ENCODE measurements at regions not wholly inside any gene's neighbourhood (a gene's known extent, or its start where the extent isn't known, plus 50 kb on each side); places are given as distances from the start of the nearest gene placed in this dataset.
"Not testable (repeated sequence)": the region's sequence is repeated elsewhere in the genome, so short reads cannot be mapped to it uniquely, and the experiment has no call there.

- DNase-seq (ENCODE audit: low spot score), result no peak
Observed at GRCh38 chrX:122566401-122566800, 617.7 kb upstream of the GRIA3 start.

DNA sequence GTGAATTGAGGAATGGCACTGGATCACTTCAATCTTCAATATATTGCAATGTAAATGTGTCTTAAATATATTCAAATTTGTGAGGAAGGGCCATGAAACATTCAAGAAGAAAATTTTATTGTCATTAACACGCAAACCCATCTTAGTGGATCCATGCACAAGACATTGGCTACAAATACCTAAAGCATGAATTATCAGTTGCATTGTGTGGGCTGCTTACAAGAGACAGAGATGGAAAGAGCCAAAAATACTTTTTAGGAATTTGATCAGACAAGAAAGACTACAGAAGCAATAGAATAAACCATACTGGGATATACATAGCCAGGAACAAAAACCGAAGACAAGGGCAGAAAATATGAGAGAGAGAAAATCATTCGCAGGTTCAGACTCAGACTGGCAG lies 616.2 kb upstream of the GRIA3 start:
- no peak for DNase-seq (ENCODE audit: low spot score)

GRCh38 chrX:122572461-122572860 lies 611.6 kb upstream of the GRIA3 start:
- DNase-seq (ENCODE audit: low spot score), result peak; percentile 25

- DNase-seq (ENCODE audit: low spot score), result no peak
Observed at GRCh38 chrX:122579036-122579435, 605.0 kb upstream of the GRIA3 start.

GRCh38 chrX:122579526-122579925 lies 604.6 kb upstream of the GRIA3 start:
- no peak for DNase-seq (ENCODE audit: low spot score)

DNA sequence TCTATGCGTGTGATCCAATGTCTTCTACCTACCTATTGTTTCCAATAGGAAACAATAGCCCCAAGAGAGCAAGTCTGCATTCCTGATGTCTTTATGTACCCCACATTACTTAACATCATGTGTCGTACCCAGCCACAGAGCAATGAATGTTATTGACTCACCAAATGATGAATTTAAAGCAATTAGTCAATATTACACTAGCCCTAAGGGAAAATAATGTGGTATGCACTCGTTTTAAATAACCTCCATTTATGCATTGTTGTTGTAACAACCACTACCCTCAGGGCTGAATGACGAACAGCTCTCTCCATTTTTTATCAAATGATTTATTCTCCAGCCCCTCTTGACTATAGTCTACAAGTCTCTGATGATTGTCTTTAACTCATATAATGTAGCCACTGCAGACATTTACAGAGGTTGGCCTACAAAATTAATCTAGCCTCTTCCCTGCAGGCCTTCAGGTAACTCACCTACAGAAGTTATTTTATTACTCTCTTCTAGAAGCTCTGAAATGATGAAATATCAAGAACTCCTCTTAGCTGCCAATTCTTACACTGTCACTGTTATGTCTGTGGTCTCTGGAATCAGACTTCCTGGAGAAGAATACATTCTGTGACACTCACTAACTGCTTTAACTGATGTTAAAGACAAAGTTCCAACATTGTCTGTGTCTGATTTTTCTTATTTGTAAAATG lies 601.7 kb upstream of the GRIA3 start:
- no peak for DNase-seq (ENCODE audit: low spot score)

DNA sequence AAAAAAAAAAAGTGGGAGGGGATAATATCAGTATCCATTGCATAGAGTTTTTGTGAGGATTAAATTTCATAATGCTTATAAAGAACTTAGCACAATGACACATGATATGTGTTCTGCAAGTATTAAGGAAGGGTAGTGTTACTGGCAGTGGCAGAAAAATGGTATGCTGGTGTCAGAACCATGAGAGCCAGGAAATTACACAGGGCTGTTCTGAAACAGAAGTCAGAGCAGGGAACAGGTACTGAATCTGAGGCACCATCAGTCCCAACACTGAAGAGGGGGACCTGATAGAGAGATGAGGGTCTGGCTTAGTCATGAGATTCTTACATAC lies 601.1 kb upstream of the GRIA3 start:
- DNase-seq (ENCODE audit: low spot score), result no peak

DNA sequence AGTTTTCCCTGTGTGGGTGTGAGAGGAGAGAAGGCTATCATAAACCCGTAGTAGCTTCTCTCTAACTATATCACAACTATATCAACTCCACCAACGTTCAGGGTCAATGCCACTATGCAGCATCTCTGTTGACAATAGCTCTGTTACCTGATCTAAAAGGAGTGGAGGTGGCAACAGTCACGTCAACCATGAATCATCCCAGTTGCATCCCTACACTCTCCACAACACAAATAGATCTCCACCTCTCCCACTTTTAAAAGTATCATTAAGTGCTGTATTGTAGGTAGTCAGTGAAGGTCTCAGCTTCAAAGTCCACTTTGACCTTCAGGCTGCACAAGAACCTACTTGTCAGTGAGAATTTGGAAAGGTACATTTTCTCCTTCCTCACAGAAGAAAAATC lies 600.5 kb upstream of the GRIA3 start:
- DNase-seq (ENCODE audit: low spot score), result no peak

- DNase-seq (ENCODE audit: low spot score), result no peak
Observed at GRCh38 chrX:122584981-122585380, 599.1 kb upstream of the GRIA3 start.

- DNase-seq (ENCODE audit: low spot score), result no peak
Observed at GRCh38 chrX:122586831-122587230, 597.2 kb upstream of the GRIA3 start.

DNA sequence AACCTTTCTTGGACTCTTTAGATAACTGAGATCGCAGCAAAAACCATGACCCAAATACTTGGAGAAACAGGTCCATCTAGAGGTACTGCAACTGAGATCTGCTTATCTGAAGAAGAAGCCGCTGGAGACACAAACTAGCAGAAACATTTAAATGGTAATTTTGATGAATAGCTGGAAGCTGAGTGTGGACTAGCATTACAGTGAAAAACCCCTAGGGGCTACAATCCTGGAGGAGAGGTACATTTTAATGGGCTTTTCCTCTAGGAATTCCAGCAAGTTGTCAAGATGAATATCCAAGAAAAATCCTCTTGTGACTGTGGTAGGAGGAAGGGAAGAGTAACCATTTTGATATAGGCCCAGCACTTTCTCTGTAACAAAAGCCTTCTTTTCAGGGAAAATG lies 592.5 kb upstream of the GRIA3 start:
- DNase-seq (ENCODE audit: low spot score), result no peak

- DNase-seq (ENCODE audit: low spot score), result no peak
Observed at GRCh38 chrX:122596998-122597397, 587.1 kb upstream of the GRIA3 start.

GRCh38 chrX:122622795-122623194 lies 561.3 kb upstream of the GRIA3 start:
- DNase-seq (ENCODE audit: low spot score), result no peak

DNA sequence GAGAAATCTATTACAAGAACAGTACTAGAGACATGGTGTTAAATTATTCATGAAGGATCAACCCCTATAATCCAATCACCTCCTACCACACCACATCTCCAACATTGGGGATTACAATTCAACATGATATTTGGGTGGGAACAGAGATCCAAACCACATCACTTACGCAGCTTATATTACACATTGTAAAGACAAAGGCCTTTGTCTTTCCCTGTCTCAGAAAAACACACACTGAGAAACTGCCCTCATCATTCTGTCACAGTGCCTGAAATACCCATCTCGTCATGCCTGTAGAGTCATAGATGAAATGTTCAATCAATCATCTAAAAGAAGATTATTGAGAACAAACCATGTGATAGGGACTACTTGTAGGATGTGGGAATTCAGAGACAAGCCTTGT lies 558.8 kb upstream of the GRIA3 start:
- DNase-seq (ENCODE audit: low spot score), result no peak

DNA sequence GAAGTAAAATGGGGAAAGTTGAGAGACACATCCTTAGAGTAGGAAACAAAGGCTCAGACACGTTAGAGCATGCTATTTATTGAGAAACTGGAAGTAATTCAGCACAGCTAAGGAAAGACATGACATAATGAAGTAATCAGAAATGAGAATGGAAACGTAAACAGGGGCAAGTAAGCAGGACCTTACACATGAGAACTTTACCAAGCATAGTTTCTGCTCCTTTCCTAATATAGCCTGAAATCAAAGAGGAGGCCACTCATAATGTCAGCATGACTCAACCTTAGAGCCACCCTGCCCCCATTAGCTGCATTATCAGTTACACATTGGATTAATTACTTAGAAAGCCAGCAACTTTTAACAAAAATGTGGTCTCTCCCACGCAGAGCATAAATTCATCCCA lies 558.3 kb upstream of the GRIA3 start:
- DNase-seq (ENCODE audit: low spot score), result peak; percentile 48

DNA sequence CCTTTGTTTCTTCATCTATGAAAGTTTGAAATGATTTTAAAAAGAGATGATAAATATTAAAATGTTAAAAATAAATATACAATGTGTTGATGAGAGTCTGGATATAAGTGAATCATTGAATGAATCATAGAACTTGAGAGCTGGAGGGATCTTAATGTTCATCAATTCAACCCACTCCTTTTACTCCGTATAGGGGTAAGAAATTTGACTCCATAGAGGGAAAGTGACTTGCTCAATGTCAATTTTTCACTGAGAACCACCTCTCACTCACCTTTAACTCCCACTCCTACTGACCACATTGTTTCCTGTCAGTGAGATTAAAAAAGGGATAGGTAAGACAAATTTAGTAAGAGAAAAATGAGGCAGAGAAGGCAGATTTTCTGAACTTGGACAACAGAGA lies 557.2 kb upstream of the GRIA3 start:
- DNase-seq (ENCODE audit: low spot score), result no peak

DNA sequence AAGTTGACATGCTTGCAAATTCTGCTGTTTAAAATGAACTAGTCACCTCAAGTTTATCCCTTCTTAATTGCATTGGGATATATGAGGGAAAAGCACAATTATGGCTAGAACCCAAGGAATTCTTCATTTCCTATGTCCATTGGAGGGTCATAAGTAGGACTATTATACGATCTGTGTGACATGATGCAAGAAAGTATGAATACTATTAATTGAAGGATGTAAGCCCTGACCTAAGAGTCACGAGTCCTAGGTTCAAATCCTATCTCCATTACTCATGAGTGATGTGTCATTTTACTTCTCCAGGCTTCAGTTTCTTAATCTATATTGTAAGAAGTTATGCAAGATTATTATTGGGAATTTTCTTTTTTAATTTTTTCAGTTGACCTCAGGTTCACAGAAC lies 542.9 kb upstream of the GRIA3 start:
- DNase-seq (ENCODE audit: low spot score), result no peak

DNA sequence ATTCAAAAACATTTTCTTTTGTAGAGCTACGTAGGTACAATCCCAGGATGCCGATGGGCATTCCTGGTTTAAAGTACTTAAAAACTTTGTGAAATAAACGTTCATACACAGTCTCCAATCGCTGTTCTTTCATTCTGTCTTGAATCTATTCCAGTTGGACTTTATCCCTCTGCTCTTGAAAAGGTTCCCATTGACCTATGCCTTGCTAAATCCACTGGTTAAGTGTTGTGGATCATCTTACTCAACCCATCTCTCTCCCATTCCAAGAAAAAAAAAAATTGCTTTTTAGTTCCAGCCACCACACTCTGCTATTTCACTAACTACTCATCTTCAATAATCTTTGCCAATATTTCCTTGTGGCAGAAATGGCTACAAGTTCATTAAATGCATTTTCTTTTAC lies 542.3 kb upstream of the GRIA3 start:
- DNase-seq (ENCODE audit: low spot score), result no peak

DNA sequence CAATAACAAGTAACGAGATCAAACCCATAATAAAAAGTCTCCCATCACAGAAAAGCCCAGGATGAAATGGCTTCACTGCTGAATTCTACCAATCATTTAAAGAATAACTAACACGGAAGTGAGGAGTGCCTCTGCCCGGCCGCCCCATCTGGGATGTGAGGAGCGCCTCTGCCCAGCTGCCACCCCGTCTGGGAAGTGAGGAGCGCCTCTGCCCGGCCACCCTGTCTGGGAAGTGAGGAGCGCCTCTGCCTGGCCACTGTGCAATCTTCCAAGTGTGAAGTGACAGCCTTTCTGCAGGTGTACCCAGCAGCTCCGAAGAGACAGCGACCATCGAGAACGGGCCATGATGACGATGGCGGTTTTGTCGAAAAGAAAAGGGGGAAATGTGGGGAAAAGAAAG lies 528.8 kb upstream of the GRIA3 start:
- not testable (repeated sequence) for DNase-seq (ENCODE audit: low spot score)

GRCh38 chrX:122666601-122667000 lies 517.5 kb upstream of the GRIA3 start:
- DNase-seq (ENCODE audit: low spot score), result no peak

- DNase-seq (ENCODE audit: low spot score), result no peak
Observed at GRCh38 chrX:122667667-122668066, 516.4 kb upstream of the GRIA3 start.

DNA sequence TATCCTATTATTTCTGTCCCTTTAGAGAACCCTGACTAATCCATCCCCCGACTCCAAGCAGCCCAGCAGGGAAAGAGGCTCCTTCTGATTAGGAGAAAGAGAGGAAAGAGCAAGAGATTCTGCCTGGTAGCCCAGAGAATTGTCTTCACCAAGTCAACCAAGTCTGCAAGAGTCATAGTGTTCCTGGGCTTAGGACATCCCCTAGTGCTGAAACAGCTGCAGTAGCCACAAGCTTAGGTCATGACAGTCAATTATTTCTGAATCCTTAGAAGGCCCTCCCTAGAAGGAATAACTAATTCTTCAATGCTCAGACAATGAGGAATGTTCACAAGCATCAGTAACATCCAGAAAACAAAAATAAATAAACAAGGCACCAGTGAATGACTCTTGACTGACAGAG lies 480.3 kb upstream of the GRIA3 start:
- peak; percentile 7 for DNase-seq (ENCODE audit: low spot score)

DNA sequence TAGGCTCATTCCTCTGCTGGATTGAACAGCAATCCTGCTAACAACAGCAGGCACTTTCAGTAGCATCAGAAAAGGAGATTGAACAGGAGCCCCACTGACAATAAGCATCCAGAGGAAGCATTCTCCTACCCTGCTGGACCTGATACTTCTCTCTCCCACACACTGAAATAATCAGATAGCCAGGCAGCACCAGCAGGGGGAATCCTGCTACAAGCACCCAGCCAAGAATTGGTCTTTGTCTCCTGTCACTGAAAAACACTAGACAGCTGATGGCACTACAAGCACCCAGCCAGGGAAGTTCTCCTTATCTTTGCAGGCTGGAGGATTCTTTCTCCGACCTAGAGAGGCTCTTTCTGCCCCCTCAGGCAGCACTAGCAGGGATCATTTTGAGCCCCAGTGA lies 444.3 kb upstream of the GRIA3 start:
- peak; percentile 3 for DNase-seq (ENCODE audit: low spot score)

- DNase-seq (ENCODE audit: low spot score), result no peak
Observed at GRCh38 chrX:122770581-122770980, 413.5 kb upstream of the GRIA3 start.

DNA sequence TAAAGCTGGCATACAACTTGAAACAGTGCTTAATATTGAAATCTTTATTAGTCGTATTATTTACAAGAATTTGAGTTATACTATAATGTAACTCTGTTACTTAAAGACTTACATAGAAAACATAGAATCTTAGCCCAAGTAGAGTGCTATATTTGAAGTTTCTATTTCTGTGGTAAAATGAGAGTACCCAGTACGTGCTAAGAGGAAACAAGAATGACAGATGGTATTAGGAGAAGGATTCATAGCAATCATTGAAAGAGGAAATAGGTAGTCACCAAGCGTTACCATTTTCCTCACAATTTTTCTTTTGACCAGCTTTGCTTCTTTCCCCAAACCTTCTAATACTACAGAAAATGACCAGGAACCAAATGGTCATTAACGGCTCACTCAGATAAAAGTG lies 412.1 kb upstream of the GRIA3 start:
- DNase-seq (ENCODE audit: low spot score), result no peak
